OCI-LY7 (cell line): ENCODE measurements at regions not wholly inside any gene's neighbourhood (a gene's known extent, or its start where the extent isn't known, plus 50 kb on each side); places are given as distances from the start of the nearest gene placed in this dataset.

ENCODE experiments used
- EZH2phosphoT487 ChIP-seq: fragments of 200-600 bp; sonication (generic); IDR thresholded peaks from 2 replicates; pipeline ENCODE4 v1.6.1; 2018; ENCODE audit warnings: low read depth, borderline replicate concordance, mild to moderate bottlenecking, mixed run types, antibody characterized with exemption, low read length, moderate library complexity, mixed read lengths
- TF ChIP-seq, protein P1 (sequence below): fragments of 200-600 bp; sonication (generic); conservative IDR thresholded peaks from 2 replicates; pipeline ENCODE4 v1.5.1; 2014; ENCODE audit warnings: mild to moderate bottlenecking, antibody characterized with exemption, low read length, moderate library complexity, mixed read lengths

DNA sequence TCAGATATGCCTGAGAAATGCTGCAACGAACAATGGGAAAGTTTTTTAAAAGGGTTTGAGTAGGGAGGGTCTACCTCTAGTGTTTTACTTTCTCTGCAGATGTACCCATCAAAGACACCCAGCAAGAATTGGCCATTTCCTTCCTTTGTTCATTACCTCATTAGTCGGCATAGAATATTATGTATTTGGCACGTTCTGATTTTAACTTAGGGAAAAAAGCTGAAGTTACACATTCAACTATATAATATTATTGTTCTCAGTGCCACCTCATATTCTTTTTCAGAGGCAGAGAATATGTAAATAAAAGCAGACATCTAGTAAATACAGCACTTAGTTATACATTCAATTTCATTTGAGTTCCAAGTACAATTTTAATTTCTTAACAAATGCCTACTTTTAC lies 83.7 kb upstream of the PPP2R5A start:
- TF ChIP-seq, protein P1, sequence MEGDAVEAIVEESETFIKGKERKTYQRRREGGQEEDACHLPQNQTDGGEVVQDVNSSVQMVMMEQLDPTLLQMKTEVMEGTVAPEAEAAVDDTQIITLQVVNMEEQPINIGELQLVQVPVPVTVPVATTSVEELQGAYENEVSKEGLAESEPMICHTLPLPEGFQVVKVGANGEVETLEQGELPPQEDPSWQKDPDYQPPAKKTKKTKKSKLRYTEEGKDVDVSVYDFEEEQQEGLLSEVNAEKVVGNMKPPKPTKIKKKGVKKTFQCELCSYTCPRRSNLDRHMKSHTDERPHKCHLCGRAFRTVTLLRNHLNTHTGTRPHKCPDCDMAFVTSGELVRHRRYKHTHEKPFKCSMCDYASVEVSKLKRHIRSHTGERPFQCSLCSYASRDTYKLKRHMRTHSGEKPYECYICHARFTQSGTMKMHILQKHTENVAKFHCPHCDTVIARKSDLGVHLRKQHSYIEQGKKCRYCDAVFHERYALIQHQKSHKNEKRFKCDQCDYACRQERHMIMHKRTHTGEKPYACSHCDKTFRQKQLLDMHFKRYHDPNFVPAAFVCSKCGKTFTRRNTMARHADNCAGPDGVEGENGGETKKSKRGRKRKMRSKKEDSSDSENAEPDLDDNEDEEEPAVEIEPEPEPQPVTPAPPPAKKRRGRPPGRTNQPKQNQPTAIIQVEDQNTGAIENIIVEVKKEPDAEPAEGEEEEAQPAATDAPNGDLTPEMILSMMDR, result no peak
- no peak for TF ChIP-seq EZH2phosphoT487
